Transverse colon (tissue), 4 donors: ENCODE measurements at regions not wholly inside any gene's neighbourhood (a gene's known extent, or its start where the extent isn't known, plus 50 kb on each side); places are given as distances from the start of the nearest gene placed in this dataset.
"Not testable (repeated sequence)": the region's sequence is repeated elsewhere in the genome, so short reads cannot be mapped to it uniquely, and the experiment has no call there.

Source experiments
- DNase-seq: peaks from one replicate; pipeline ENCODE4 v3.0.0-alpha.2; 2019
- H3K27ac ChIP-seq, 4 donors: fragments of 200-600 bp; sonication (generic); 2 replicates each; pipeline ENCODE4 v1.5.1; 2016 to 2018; ENCODE audit warnings: inconsistent platforms in 4 of 4
- H3K27me3 ChIP-seq: fragments of 200-600 bp; sonication (generic); 2 replicates; pipeline ENCODE4 v1.5.1; 2017; ENCODE audit warnings: inconsistent platforms
- H3K36me3 ChIP-seq, 4 donors: fragments of 200-600 bp; sonication (generic); 2 replicates each; pipeline ENCODE4 v1.5.1; 2017 to 2019; ENCODE audit warnings: inconsistent platforms in 4 of 4
- H3K4me1 ChIP-seq, 4 donors: fragments of 200-600 bp; sonication (generic); 2 replicates each; pipeline ENCODE4 v1.5.1; 2017 to 2020; ENCODE audit warnings: inconsistent platforms in 4 of 4
- H3K4me3 ChIP-seq, 4 donors: fragments of 200-600 bp; sonication (generic); 1 replicate in 1 of 4; 2 replicates in 3 of 4; pipeline versions ENCODE4 v1.5.1 to v1.6.1; 2017 to 2019; ENCODE audit warnings: inconsistent platforms in 4 of 4
- H3K9me3 ChIP-seq, 2 donors: fragments of 200-600 bp; sonication (generic); 2 replicates each; pipeline ENCODE4 v1.5.1; 2017 to 2019; ENCODE audit warnings: inconsistent platforms in 2 of 2
- EP300 ChIP-seq: sonication (generic); formaldehyde crosslinking; IDR thresholded peaks from one replicate; pipeline ENCODE4 v1.6.1; 2017; ENCODE audit warnings: antibody characterized with exemption, low read depth
- POLR2A ChIP-seq: fragments of 450-650 bp; IDR thresholded peaks from one replicate; pipeline ENCODE4 v1.6.1; 2016; ENCODE audit warnings: antibody characterized with exemption, mild to moderate bottlenecking, moderate library complexity
- POLR2AphosphoS5 ChIP-seq, 3 donors: sonication (generic); formaldehyde crosslinking; IDR thresholded peaks; one replicate each; pipeline ENCODE4 v1.6.1; 2016; ENCODE audit warnings: antibody characterized with exemption in 3 of 3
- WGBS, 2 donors: methylation state at CpG; one replicate each; pipeline ENCODE4 v1.1.5; 2018; ENCODE audit warnings: low coverage in 1 of 2; 5-methylcytosine and 5-hydroxymethylcytosine counted together
- in situ Hi-C, 4 donors: fragments of 200-750 bp; cut with MboI; loops; one replicate each; pipeline versions ENCODE4 v1.15.0 to v1.15.1; 2017; ENCODE audit warnings: low sequenced_read_pairs in 3 of 4, low pct_ligation_motif_present in 1 of 4, low pct_unique_long_range_greater_than_20kb in 1 of 4
- intact Hi-C: fragments of 100-400 bp; cut with DNase I; formaldehyde crosslinking; loops from one replicate; pipeline ENCODE4 v1.15.1; 2023; ENCODE audit warnings: low total_unique reads
- TF ChIP-seq, protein P1 (sequence below), 5 experiments: fragments of 200-600 bp in 3 of 5; fragments of 450-650 bp in 2 of 5; sonication (generic) in 3 of 5; IDR thresholded peaks; 1 replicate in 2 of 5; 2 replicates in 3 of 5; pipeline ENCODE4 v1.5.1; 2016 to 2017; ENCODE audit warnings: antibody characterized with exemption in 5 of 5, inconsistent platforms in 3 of 5, mild to moderate bottlenecking in 2 of 5, moderate library complexity in 1 of 5

DNA sequence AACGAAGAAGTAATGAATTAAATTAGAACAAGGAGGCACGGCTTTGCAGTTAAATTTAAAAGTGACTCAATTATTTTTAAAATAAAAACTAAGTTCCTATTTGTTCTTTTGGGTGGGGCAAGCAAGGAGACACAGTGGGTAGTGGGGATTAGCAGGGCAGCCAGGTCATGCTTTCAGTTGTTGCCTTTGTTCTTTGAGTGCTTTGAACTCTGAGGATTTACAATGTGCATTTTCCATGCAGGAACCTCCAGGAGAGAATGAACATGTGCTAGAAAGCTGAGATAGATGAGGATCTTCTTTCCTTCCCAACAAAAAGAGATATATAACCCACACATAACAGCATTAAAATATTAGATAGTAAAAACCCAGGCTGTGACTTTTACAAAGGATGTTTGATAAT lies 420.4 kb upstream of the CTSO start:
- H3K4me3 ChIP-seq, result no peak overlapping the region
- in situ Hi-C loops (no loop called here), intact Hi-C loops (no loop called here)
- H3K9me3 ChIP-seq, result no peaks in the 10 kb centered on the region
- peak overlapping the region in 2 of 4 donors; percentile 45 to 50 for H3K27ac ChIP-seq
- TF ChIP-seq POLR2A, result no peak
- TF ChIP-seq, protein P1, sequence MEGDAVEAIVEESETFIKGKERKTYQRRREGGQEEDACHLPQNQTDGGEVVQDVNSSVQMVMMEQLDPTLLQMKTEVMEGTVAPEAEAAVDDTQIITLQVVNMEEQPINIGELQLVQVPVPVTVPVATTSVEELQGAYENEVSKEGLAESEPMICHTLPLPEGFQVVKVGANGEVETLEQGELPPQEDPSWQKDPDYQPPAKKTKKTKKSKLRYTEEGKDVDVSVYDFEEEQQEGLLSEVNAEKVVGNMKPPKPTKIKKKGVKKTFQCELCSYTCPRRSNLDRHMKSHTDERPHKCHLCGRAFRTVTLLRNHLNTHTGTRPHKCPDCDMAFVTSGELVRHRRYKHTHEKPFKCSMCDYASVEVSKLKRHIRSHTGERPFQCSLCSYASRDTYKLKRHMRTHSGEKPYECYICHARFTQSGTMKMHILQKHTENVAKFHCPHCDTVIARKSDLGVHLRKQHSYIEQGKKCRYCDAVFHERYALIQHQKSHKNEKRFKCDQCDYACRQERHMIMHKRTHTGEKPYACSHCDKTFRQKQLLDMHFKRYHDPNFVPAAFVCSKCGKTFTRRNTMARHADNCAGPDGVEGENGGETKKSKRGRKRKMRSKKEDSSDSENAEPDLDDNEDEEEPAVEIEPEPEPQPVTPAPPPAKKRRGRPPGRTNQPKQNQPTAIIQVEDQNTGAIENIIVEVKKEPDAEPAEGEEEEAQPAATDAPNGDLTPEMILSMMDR (IDR thresholded peaks at IDR 0.05), result no peak
- TF ChIP-seq POLR2AphosphoS5 (IDR thresholded peaks at IDR 0.05), result no peak
- no peak for TF ChIP-seq EP300
- H3K36me3 ChIP-seq, result no peaks in the 10 kb centered on the region
- H3K4me1 ChIP-seq, result no peaks in the 10 kb centered on the region
- 39 to 60% methylated on average over 2 of the region's 2 CpGs for WGBS, 2 donors
- DNase-seq, result no peak
- H3K27me3 ChIP-seq, result no peaks in the 10 kb centered on the region

DNA sequence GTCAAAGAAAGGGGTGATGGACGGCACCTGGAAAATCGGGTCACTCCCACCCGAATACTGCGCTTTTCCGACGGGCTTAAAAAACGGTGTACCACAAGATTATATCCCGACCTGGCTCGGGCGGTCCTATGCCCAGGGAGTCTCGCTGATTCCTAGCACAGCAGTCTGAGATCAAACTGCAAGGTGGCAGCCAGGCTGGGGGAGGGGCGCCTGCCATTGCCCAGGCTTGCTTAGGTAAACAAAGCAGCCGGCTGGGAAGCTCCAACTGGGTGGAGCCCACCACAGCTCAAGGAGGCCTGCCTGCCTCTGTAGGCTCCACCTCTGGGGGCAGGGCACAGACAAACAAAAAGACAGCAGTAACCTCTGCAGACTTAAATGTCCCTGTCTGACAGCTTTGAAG lies 413.8 kb upstream of the CTSO start:
- intact Hi-C loops, H3K4me3 ChIP-seq, H3K36me3 ChIP-seq, H3K9me3 ChIP-seq, in situ Hi-C loops, H3K27me3 ChIP-seq, H3K27ac ChIP-seq, H3K4me1 ChIP-seq: not testable (repeated sequence)
- DNase-seq, result peak; percentile 59
- WGBS, 2 donors, result 19% methylated on average over 2 of the region's 13 CpGs; no CpG with 5 or more reads in 1 of the 2 donors

DNA sequence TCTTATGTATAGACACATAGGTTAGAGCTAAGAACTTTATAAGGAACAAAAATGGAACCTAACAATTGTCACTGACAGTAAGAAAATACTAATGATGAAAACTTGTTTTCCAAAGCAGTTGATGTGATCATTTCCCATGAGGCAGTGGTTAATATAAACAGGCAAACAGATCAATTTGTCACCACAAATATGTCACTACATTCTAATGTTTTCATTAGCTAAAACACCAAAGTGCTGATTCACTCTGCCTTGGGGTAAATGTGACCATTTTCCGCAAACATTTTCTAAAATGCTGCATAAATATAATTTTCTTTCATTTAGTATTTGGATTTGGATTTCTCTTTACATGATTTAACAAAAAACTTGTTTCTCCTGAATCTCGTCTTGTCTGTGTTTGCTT lies 408.9 kb upstream of the CTSO start:
- no peak overlapping the region for H3K27ac ChIP-seq
- no peak for TF ChIP-seq POLR2A
- TF ChIP-seq POLR2AphosphoS5 (IDR thresholded peaks at IDR 0.05), result no peak
- no peak for TF ChIP-seq EP300
- TF ChIP-seq, protein P1 (IDR thresholded peaks at IDR 0.05), result no peak
- H3K4me1 ChIP-seq, result no peaks in the 10 kb centered on the region
- DNase-seq, result no peak
- H3K36me3 ChIP-seq, result no peaks in the 10 kb centered on the region
- no peaks in the 10 kb centered on the region for H3K9me3 ChIP-seq
- H3K4me3 ChIP-seq, result no peak overlapping the region
- in situ Hi-C loops (no loop called here), intact Hi-C loops (loop anchor here (5.0 kb wide), 1 partner anchor 1135 kb away; no protein-coding TSS in a partner anchor)
- H3K27me3 ChIP-seq, result no peaks in the 10 kb centered on the region
- 39 to 41% methylated on average over 2 of the region's 2 CpGs for WGBS, 2 donors

DNA sequence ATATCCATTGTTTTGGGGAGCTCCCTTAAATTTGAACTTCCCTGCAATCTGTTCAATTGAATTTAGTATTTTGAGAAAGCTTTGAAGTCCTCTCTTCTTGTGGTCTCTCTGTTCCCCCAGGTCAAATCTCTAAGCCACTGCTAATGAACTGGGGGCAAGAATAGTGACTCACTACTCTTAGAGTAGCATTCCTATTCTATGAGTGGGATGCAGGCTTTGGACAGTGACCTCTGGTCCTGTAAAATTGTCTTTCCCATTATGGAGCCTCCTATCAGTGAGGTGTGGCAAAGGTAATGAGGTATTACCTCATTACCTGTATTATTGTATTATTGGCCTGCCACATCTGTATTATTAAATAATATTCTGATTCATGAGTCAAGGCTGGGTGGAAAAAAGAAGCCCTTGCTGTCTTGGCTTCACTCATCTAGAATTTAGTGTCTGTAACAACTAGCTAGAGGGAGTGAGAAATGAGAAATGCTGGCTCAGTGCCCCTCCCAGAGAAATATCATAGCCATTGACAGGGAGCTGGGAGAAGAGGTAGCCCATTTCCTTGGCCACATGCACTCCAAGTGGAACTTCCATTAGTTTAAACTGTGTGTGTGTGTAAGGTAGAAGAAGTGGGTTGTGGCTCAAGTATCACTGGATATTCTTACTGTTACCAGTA lies 393.9 kb upstream of the CTSO start:
- no peak for DNase-seq
- in situ Hi-C loops, result no loop called here
- no peaks in the 10 kb centered on the region for H3K36me3 ChIP-seq
- H3K9me3 ChIP-seq, result no peaks in the 10 kb centered on the region
- intact Hi-C loops, result no loop called here
- H3K4me1 ChIP-seq, result peaks cover 0 to 3% (median 0%) of the 10 kb centered on the region in 4 donors
- no peak overlapping the region for H3K27ac ChIP-seq
- H3K4me3 ChIP-seq, result no peak overlapping the region
- TF ChIP-seq, protein P1 (IDR thresholded peaks at IDR 0.05), result no peak
- TF ChIP-seq POLR2AphosphoS5 (IDR thresholded peaks at IDR 0.05) (no peak), POLR2A (no peak), EP300 (no peak)
- no peaks in the 10 kb centered on the region for H3K27me3 ChIP-seq

DNA sequence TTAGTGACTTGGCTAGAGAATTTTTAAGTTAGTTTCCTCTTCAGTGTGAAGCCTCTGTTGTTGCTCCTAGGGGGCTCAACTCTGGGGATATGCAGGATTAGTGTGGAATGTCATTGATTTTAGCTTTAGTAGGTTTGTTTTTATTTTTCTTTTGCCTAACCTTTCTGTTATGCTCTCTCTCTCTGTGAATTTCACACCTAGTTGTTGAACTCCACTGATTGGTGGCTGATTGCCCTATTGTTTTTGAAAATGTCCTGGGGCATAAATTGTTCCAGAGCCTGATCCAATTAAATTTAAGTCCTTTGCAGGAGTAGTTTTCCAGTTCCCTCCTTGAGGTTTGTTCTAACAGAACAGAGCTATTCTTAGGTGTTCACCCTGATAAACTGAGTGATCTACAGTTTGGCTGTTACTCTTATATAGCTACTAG lies 393.3 kb upstream of the CTSO start:
- H3K27me3 ChIP-seq, result no peaks in the 10 kb centered on the region
- intact Hi-C loops (no loop called here), in situ Hi-C loops (no loop called here)
- no peak for DNase-seq
- H3K36me3 ChIP-seq, result no peaks in the 10 kb centered on the region
- no peak overlapping the region for H3K27ac ChIP-seq
- peaks cover 0 to 3% (median 0%) of the 10 kb centered on the region in 4 donors for H3K4me1 ChIP-seq
- TF ChIP-seq POLR2AphosphoS5 (IDR thresholded peaks at IDR 0.05) (no peak), POLR2A (no peak), EP300 (no peak)
- TF ChIP-seq, protein P1 (IDR thresholded peaks at IDR 0.05), result no peak
- no peak overlapping the region for H3K4me3 ChIP-seq
- no peaks in the 10 kb centered on the region for H3K9me3 ChIP-seq
